ENCODE measurements at regions not wholly inside any gene's neighbourhood (a gene's known extent, or its start where the extent isn't known, plus 50 kb on each side); places are given as distances from the start of the nearest gene placed in this dataset.

DNA sequence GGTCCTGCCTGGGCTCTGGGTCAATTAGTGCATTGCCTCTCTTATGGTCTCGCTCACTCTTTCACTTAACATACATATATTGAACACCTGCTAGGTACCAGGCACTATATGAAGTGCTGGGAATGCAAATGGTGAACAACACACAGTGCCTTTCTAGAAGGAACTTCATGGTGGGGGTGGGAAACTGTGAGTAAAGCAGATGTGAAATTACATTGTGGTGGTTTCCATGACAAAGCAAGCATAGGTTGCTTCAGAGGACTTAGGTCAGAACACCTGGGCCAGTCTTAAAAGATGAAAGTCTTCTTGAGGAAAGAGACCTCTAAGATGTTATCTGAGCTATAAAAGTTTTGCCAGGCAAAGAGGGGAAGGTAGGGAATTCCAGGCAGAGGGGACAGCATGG is 231.3 kb downstream of the BUD13 start:
- Histone ChIP-seq H3K36me3 (no peaks in the 10 kb centered on the region), H3K27ac (no peak overlapping the region), H3K27me3 (peaks cover 0 to 37% of the 10 kb centered on the region in 2 donors), H3K4me1 (no peaks in the 10 kb centered on the region), H3K9me3 (no peaks in the 10 kb centered on the region), H3K4me3 (no peak overlapping the region)
- no peak for ATAC-seq
- DNase-seq = no peak
- TF ChIP-seq, protein P1, sequence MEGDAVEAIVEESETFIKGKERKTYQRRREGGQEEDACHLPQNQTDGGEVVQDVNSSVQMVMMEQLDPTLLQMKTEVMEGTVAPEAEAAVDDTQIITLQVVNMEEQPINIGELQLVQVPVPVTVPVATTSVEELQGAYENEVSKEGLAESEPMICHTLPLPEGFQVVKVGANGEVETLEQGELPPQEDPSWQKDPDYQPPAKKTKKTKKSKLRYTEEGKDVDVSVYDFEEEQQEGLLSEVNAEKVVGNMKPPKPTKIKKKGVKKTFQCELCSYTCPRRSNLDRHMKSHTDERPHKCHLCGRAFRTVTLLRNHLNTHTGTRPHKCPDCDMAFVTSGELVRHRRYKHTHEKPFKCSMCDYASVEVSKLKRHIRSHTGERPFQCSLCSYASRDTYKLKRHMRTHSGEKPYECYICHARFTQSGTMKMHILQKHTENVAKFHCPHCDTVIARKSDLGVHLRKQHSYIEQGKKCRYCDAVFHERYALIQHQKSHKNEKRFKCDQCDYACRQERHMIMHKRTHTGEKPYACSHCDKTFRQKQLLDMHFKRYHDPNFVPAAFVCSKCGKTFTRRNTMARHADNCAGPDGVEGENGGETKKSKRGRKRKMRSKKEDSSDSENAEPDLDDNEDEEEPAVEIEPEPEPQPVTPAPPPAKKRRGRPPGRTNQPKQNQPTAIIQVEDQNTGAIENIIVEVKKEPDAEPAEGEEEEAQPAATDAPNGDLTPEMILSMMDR (IDR thresholded peaks at IDR 0.05) = no peak
- intact Hi-C loops (cut with DNase I) = no loop called here

DNA sequence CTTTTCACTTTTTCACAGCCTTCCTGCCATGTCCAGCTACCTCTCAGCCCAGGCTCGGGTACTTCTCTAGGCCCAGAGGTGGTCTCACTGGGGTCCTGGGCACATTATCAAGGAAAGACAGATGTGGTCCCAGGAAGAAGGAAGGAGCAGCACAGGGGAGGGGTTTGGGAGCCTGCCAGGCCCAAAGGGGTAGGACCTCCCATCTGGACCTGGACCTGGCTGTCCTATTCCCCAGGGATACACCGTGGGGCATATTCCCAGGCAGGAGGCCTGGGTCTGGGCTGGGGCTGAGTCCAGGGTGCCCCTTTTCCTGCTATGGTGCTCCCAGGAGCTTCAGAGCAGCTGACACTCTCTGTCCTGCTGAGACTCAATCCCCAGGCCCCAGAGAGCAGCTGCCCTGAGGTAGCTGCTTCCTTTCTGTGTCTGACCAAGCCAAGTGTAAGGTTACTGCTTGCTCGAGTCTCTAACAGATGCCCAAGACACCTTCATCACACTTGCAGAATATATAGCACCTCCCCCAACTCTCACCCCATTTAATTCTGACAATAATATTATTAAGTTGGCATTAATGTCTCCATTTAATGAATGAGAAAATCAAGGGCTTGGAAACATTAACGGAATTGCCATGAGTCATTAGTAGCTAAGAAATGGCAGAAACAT is 232.0 kb downstream of the BUD13 start:
- no peak overlapping the region for H3K27ac ChIP-seq
- TF ChIP-seq, protein P1 (IDR thresholded peaks at IDR 0.05) = no peak

DNA sequence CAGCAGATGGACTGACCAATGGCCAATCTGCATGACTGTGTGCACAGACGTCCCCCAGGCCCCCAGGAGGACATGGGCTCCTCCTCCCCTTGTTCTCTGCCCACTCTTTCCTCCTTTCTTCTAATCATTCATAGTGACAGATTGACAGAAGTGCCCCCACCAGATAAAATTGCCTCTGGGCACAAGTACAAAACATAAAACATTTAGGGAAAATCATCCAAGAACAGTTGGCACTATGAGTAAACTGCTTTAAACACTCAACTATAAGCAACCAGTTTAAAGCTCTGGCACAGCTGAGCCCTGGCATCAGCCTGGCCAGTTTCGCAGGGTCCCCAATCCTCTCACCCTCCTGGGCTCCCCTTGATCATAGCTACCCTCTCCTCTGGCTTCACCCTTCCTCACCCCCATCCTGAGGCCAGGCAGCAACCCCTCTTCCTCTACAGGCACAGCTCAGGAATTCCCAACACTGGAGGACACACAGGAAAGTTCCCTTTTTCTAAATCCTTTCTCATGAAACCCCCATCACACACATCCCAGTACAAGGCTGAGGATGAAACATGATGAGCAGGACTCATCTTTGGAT is 232.9 kb downstream of the BUD13 start:
- Histone ChIP-seq H3K36me3 (no peaks in the 10 kb centered on the region), H3K27ac (no peak overlapping the region), H3K4me3 (no peak overlapping the region), H3K9me3 (no peaks in the 10 kb centered on the region), H3K27me3 (peaks cover 0 to 53% of the 10 kb centered on the region in 2 donors), H3K4me1 (no peaks in the 10 kb centered on the region)
- intact Hi-C loops (cut with DNase I) = no loop called here
- TF ChIP-seq, protein P1 (IDR thresholded peaks at IDR 0.05) = no peak
- ATAC-seq (no peak), DNase-seq (no peak)

More for the DNA sequence above, 232.0 kb downstream of the BUD13 start:
- DNase-seq (no peak), ATAC-seq (no peak)
- Histone ChIP-seq H3K27me3 (peaks cover 0 to 44% of the 10 kb centered on the region in 2 donors), H3K4me1 (no peaks in the 10 kb centered on the region), H3K36me3 (no peaks in the 10 kb centered on the region), H3K9me3 (no peaks in the 10 kb centered on the region), H3K4me3 (no peak overlapping the region)
- intact Hi-C loops (cut with DNase I) = no loop called here

GRCh38 chr11:116539211-116539610 is 233.6 kb downstream of the BUD13 start:
- Histone ChIP-seq H3K36me3 (no peaks in the 10 kb centered on the region), H3K27ac (no peak overlapping the region), H3K9me3 (no peaks in the 10 kb centered on the region), H3K4me3 (no peak overlapping the region), H3K4me1 (no peaks in the 10 kb centered on the region), H3K27me3 (peaks cover 0 to 60% of the 10 kb centered on the region in 2 donors)
- DNase-seq (no peak), ATAC-seq (no peak)
- intact Hi-C loops (cut with DNase I) = no loop called here
- TF ChIP-seq, protein P1 (IDR thresholded peaks at IDR 0.05) = no peak

DNA sequence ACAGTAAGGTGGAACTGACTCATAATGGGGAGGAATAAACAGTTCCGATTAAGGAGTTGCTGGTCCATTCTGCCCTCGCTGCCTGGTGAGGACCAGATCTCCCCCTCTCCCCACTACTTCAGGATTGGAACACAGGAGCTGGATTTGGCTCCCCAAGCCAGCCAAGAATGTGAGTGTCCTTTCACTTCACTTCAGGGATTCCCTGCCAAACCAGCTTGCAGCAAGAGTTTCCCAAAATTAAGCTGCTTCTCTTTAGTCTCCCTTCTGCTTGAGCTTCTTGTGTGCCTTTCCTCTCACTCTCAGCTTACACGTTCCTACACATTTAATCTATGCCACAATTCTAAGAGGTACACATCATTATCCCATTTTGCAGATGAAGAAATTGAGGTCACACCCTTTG is 234.1 kb downstream of the BUD13 start:
- Histone ChIP-seq H3K27ac (no peak overlapping the region), H3K4me1 (no peaks in the 10 kb centered on the region), H3K9me3 (no peaks in the 10 kb centered on the region), H3K27me3 (peaks cover 0 to 65% of the 10 kb centered on the region in 2 donors), H3K36me3 (no peaks in the 10 kb centered on the region), H3K4me3 (no peak overlapping the region)
- intact Hi-C loops (cut with DNase I) = no loop called here
- ATAC-seq (no peak), DNase-seq (no peak)
- TF ChIP-seq, protein P1 (IDR thresholded peaks at IDR 0.05) = no peak
